ENCODE measurements at regions not wholly inside any gene's neighbourhood (a gene's known extent, or its start where the extent isn't known, plus 50 kb on each side); places are given as distances from the start of the nearest gene placed in this dataset.

DNA sequence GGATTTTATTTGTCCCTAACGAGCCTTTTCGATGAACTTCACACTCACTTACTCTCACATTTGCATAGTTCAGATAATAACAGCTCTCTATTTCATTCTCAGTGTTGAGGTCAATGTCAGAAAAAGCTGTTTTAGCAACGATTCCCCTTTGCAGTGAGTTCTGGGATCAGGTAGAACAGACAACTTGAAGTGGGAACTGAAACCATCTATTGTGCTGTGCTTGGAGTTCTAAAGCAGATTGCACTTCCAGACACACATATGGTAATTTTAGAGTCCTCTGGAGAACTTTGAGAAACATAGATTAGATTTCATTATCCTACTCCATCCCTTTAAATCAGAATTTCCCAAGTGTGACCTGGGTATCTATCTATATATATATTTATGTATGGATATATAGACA is 124.6 kb upstream of the BLID start:
- Mint-ChIP-seq H3K9me3 (peaks cover 0 to 7% (median 3%) of the 10 kb centered on the region in 11 donors), H3K36me3 (peaks cover 0 to 5% (median 0%) of the 10 kb centered on the region in 5 donors), H3K4me3 (no peak overlapping the region), H3K27me3 (peaks cover 0 to 13% (median 6%) of the 10 kb centered on the region in 5 donors), H3K27ac (no peak overlapping the region), H3K4me1 (no peaks in the 10 kb centered on the region)
- DNase-seq (no peak), ATAC-seq (no peak)
- H3K27me3 ChIP-seq (ENCODE audit: control insufficient read depth in 2 of 2, insufficient read depth in 2 of 2, low read length in 2 of 2) = no peaks in the 10 kb centered on the region
- POLR2A ChIA-PET = no interaction called here
- intact Hi-C loops (cut with micrococcal nuclease) = no loop called here
- H3K36me3 ChIP-seq (ENCODE audit: control insufficient read depth in 2 of 3, insufficient read depth in 3 of 3, low read length in 3 of 3) = no peaks in the 10 kb centered on the region
- no peaks in the 10 kb centered on the region for H3K9me3 ChIP-seq (ENCODE audit: control insufficient read depth in 2 of 3, low read length in 3 of 3)
- CTCF ChIA-PET = no interaction called here
- no peaks in the 10 kb centered on the region for H3K4me1 ChIP-seq (ENCODE audit: control insufficient read depth in 2 of 2, insufficient read depth in 2 of 2, low read length in 2 of 2)
- no peak overlapping the region for H3K4me3 ChIP-seq (ENCODE audit: low read length)
- H3K27ac ChIP-seq (ENCODE audit: low read depth, low read length) = no peak overlapping the region

GRCh38 chr11:122235615-122236014 is 119.6 kb upstream of the BLID start:
- H3K36me3 Mint-ChIP-seq = peaks cover 0 to 5% (median 0%) of the 10 kb centered on the region in 5 donors
- peaks cover 0 to 7% (median 3%) of the 10 kb centered on the region in 11 donors for H3K9me3 Mint-ChIP-seq
- no peaks in the 10 kb centered on the region for H3K4me1 Mint-ChIP-seq
- ChIA-PET CTCF (no interaction called here), POLR2A (no interaction called here)
- H3K27ac ChIP-seq (ENCODE audit: low read depth, low read length) = no peak overlapping the region
- no peaks in the 10 kb centered on the region for H3K9me3 ChIP-seq (ENCODE audit: control insufficient read depth in 2 of 3, low read length in 3 of 3)
- no peak for ATAC-seq
- no peak for DNase-seq
- H3K4me1 ChIP-seq (ENCODE audit: control insufficient read depth in 2 of 2, insufficient read depth in 2 of 2, low read length in 2 of 2) = no peaks in the 10 kb centered on the region
- H3K27ac Mint-ChIP-seq = no peak overlapping the region
- H3K4me3 ChIP-seq (ENCODE audit: low read length) = no peak overlapping the region
- peaks cover 0 to 10% (median 5%) of the 10 kb centered on the region in 5 donors for H3K27me3 Mint-ChIP-seq
- no peaks in the 10 kb centered on the region for H3K27me3 ChIP-seq (ENCODE audit: control insufficient read depth in 2 of 2, insufficient read depth in 2 of 2, low read length in 2 of 2)
- intact Hi-C loops (cut with micrococcal nuclease) = no loop called here
- no peak overlapping the region for H3K4me3 Mint-ChIP-seq
- H3K36me3 ChIP-seq (ENCODE audit: control insufficient read depth in 2 of 3, insufficient read depth in 3 of 3, low read length in 3 of 3) = no peaks in the 10 kb centered on the region

DNA sequence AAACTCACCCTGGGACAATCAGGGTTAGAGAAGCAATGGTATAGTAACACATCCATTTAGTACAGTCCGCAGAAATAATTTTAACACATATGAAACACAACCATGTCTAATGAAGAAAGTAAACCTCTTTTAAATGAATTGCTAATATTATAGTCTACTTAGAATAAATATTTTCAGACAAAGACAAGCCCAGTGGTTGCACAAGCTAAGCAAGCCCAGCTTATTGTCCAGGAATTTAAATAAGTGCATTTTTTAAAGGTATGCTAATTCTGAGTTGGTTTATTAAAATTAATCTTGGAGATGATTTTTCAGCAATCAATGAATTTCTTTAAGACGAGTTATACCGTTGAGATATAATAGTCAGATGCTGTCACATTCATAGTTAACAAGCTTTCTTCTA is 118.8 kb upstream of the BLID start:
- no peak for ATAC-seq
- Mint-ChIP-seq H3K4me3 (no peak overlapping the region), H3K4me1 (no peaks in the 10 kb centered on the region), H3K27ac (no peak overlapping the region), H3K27me3 (peaks cover 0 to 10% (median 5%) of the 10 kb centered on the region in 5 donors), H3K36me3 (peaks cover 0 to 5% (median 0%) of the 10 kb centered on the region in 5 donors), H3K9me3 (peaks cover 0 to 7% (median 3%) of the 10 kb centered on the region in 11 donors)
- ChIA-PET CTCF (no interaction called here), POLR2A (no interaction called here)
- no peak for DNase-seq
- Histone ChIP-seq H3K36me3 (ENCODE audit: control insufficient read depth in 2 of 3, insufficient read depth in 3 of 3, low read length in 3 of 3) (no peaks in the 10 kb centered on the region), H3K27me3 (ENCODE audit: control insufficient read depth in 2 of 2, insufficient read depth in 2 of 2, low read length in 2 of 2) (no peaks in the 10 kb centered on the region), H3K4me3 (ENCODE audit: low read length) (no peak overlapping the region), H3K4me1 (ENCODE audit: control insufficient read depth in 2 of 2, insufficient read depth in 2 of 2, low read length in 2 of 2) (no peaks in the 10 kb centered on the region), H3K9me3 (ENCODE audit: control insufficient read depth in 2 of 3, low read length in 3 of 3) (no peaks in the 10 kb centered on the region), H3K27ac (ENCODE audit: low read depth, low read length) (no peak overlapping the region)
- intact Hi-C loops (cut with micrococcal nuclease) = no loop called here

DNA sequence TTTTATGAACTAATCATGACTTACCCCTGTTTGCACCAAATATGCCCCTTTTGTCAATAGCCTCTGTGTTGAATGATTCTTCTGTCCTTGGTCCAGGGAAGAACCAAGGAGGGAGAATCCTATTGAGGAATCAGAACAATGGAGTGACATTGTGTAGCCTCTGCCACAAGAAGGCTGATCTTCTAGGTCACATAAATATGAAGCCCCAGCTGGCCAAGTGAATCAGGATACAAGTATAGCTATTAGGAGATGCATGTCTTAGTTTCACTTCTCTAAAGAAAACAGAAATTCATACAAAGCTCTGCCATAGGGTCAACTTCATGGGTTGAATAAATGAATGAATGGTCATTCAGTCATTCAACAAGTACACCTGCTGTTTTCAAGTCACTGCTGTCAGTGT is 118.2 kb upstream of the BLID start:
- H3K9me3 ChIP-seq (ENCODE audit: control insufficient read depth in 2 of 3, low read length in 3 of 3) = no peaks in the 10 kb centered on the region
- Mint-ChIP-seq H3K4me1 (no peaks in the 10 kb centered on the region), H3K27ac (no peak overlapping the region), H3K36me3 (peaks cover 0 to 5% (median 0%) of the 10 kb centered on the region in 5 donors), H3K4me3 (no peak overlapping the region), H3K9me3 (peaks cover 0 to 7% (median 3%) of the 10 kb centered on the region in 11 donors), H3K27me3 (peaks cover 0 to 8% (median 5%) of the 10 kb centered on the region in 5 donors)
- no peak overlapping the region for H3K4me3 ChIP-seq (ENCODE audit: low read length)
- no peak for ATAC-seq
- ChIA-PET CTCF (no interaction called here), POLR2A (no interaction called here)
- no peak for DNase-seq
- no peaks in the 10 kb centered on the region for H3K36me3 ChIP-seq (ENCODE audit: control insufficient read depth in 2 of 3, insufficient read depth in 3 of 3, low read length in 3 of 3)
- H3K27ac ChIP-seq (ENCODE audit: low read depth, low read length) = no peak overlapping the region
- H3K4me1 ChIP-seq (ENCODE audit: control insufficient read depth in 2 of 2, insufficient read depth in 2 of 2, low read length in 2 of 2) = no peaks in the 10 kb centered on the region
- H3K27me3 ChIP-seq (ENCODE audit: control insufficient read depth in 2 of 2, insufficient read depth in 2 of 2, low read length in 2 of 2) = no peaks in the 10 kb centered on the region
- intact Hi-C loops (cut with micrococcal nuclease) = no loop called here

DNA sequence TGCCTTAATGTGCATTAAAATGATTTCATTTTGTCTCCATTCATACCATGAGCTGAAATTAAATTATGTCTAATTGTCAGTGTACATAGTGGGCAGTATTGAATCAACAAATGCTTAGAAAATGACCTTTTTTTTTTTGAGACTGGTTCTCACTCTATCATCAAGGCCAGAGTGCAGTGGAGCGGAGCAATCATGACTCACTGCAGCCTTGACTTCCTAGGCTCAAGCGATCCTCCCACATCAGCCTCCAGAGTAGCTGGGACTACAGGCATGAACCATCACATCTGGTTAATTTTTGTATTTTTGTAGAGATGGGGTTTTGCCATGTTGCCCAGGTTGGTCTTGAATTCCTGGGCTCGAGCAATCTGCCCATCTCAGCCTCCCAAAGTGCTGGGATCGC is 117.0 kb upstream of the BLID start:
- H3K27ac Mint-ChIP-seq = no peak overlapping the region
- DNase-seq = no peak
- ChIA-PET CTCF (no interaction called here), POLR2A (no interaction called here)
- H3K4me1 Mint-ChIP-seq = no peaks in the 10 kb centered on the region
- peaks cover 0 to 7% (median 0%) of the 10 kb centered on the region in 5 donors for H3K27me3 Mint-ChIP-seq
- peaks cover 0 to 3% (median 0%) of the 10 kb centered on the region in 11 donors for H3K9me3 Mint-ChIP-seq
- Histone ChIP-seq H3K27ac (ENCODE audit: low read depth, low read length) (no peak overlapping the region), H3K4me1 (ENCODE audit: control insufficient read depth in 2 of 2, insufficient read depth in 2 of 2, low read length in 2 of 2) (no peaks in the 10 kb centered on the region), H3K4me3 (ENCODE audit: low read length) (no peak overlapping the region), H3K36me3 (ENCODE audit: control insufficient read depth in 2 of 3, insufficient read depth in 3 of 3, low read length in 3 of 3) (no peaks in the 10 kb centered on the region), H3K9me3 (ENCODE audit: control insufficient read depth in 2 of 3, low read length in 3 of 3) (no peaks in the 10 kb centered on the region), H3K27me3 (ENCODE audit: control insufficient read depth in 2 of 2, insufficient read depth in 2 of 2, low read length in 2 of 2) (no peaks in the 10 kb centered on the region)
- H3K36me3 Mint-ChIP-seq = no peaks in the 10 kb centered on the region
- no peak overlapping the region for H3K4me3 Mint-ChIP-seq
- intact Hi-C loops (cut with micrococcal nuclease) = no loop called here
- no peak for ATAC-seq

- ChIA-PET CTCF (no interaction called here), POLR2A (no interaction called here)
- H3K9me3 Mint-ChIP-seq = peaks cover 0 to 2% (median 0%) of the 10 kb centered on the region in 11 donors
- H3K27me3 Mint-ChIP-seq = peaks cover 3 to 15% (median 12%) of the 10 kb centered on the region in 5 donors
- ATAC-seq (no peak), DNase-seq (no peak)
- no peaks in the 10 kb centered on the region for H3K36me3 ChIP-seq (ENCODE audit: control insufficient read depth in 2 of 3, insufficient read depth in 3 of 3, low read length in 3 of 3)
- no peak overlapping the region for H3K27ac ChIP-seq (ENCODE audit: low read depth, low read length)
- no peaks in the 10 kb centered on the region for H3K36me3 Mint-ChIP-seq
- H3K27me3 ChIP-seq (ENCODE audit: control insufficient read depth in 2 of 2, insufficient read depth in 2 of 2, low read length in 2 of 2) = no peaks in the 10 kb centered on the region
- H3K4me1 Mint-ChIP-seq = no peaks in the 10 kb centered on the region
- no peaks in the 10 kb centered on the region for H3K4me1 ChIP-seq (ENCODE audit: control insufficient read depth in 2 of 2, insufficient read depth in 2 of 2, low read length in 2 of 2)
- H3K4me3 Mint-ChIP-seq = no peak overlapping the region
- no peaks in the 10 kb centered on the region for H3K9me3 ChIP-seq (ENCODE audit: control insufficient read depth in 2 of 3, low read length in 3 of 3)
- no peak overlapping the region for H3K4me3 ChIP-seq (ENCODE audit: low read length)
- H3K27ac Mint-ChIP-seq = no peak overlapping the region
- intact Hi-C loops (cut with micrococcal nuclease) = no loop called here
These were observed 114.4 kb upstream of the BLID start for GRCh38 chr11:122230385-122230755.

DNA sequence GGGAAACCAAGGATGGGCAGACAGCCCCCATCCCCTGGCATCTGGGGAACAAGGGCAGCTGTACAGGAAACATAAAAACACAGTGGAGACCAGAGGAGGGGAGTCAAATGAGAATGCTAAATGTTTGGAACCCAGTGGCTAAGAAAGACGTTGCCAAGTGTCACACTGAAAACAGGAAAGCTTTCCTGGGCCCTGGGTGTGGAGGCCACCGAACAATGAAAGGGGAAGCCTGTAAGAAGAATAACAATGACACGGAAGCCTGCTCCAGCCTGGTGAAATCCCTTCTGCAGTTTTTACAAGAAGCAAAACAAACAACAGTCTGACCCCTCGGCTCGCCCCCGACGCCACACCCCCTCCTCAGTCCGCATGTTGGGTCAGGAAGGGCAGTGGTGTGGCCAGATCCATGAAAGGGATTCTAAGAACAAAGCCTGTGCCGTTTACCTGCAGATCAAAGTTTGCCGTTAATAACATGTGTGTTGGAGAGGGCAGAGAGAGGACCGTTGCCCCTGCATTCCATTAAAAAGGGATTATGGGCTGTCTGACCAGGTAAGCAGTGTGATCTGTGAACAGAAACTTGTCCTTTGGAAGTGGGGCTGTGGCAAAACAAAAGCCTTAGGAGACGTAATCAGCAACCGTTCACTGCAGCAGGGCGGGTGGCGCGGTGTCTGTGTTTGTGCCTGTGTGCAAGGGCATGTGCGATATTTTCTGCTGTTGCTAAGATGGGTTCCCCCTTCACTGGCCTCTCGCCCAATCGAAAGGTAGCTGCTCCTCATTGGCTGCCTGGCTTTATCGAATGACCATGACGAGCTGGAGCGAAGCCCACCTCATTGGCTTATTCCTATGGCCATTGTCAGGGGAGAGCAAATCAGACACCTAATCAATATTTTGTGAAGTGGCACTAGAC is 113.7 kb upstream of the BLID start:
- intact Hi-C loops (cut with micrococcal nuclease) = no loop called here
- Mint-ChIP-seq H3K36me3 (no peaks in the 10 kb centered on the region), H3K4me1 (no peaks in the 10 kb centered on the region), H3K27me3 (peaks cover 3 to 15% (median 12%) of the 10 kb centered on the region in 5 donors), H3K4me3 (no peak overlapping the region), H3K27ac (no peak overlapping the region), H3K9me3 (peaks cover 0 to 2% (median 0%) of the 10 kb centered on the region in 11 donors)
- H3K4me3 ChIP-seq (ENCODE audit: low read length) = no peak overlapping the region
- H3K36me3 ChIP-seq (ENCODE audit: control insufficient read depth in 2 of 3, insufficient read depth in 3 of 3, low read length in 3 of 3) = no peaks in the 10 kb centered on the region
- no peak overlapping the region for H3K27ac ChIP-seq (ENCODE audit: low read depth, low read length)
- no peaks in the 10 kb centered on the region for H3K4me1 ChIP-seq (ENCODE audit: control insufficient read depth in 2 of 2, insufficient read depth in 2 of 2, low read length in 2 of 2)
- no peak for DNase-seq
- no peak for ATAC-seq
- H3K27me3 ChIP-seq (ENCODE audit: control insufficient read depth in 2 of 2, insufficient read depth in 2 of 2, low read length in 2 of 2) = no peaks in the 10 kb centered on the region
- ChIA-PET POLR2A (no interaction called here), CTCF (no interaction called here)
- H3K9me3 ChIP-seq (ENCODE audit: control insufficient read depth in 2 of 3, low read length in 3 of 3) = no peaks in the 10 kb centered on the region
